GM12801 (cell line): ENCODE measurements at regions not wholly inside any gene's neighbourhood (a gene's known extent, or its start where the extent isn't known, plus 50 kb on each side); places are given as distances from the start of the nearest gene placed in this dataset.

Experiments used
- CTCF ChIP-seq: IDR thresholded peaks from one replicate; pipeline ENCODE4 v1.5.1; 2011; ENCODE audit warnings: control low read depth; ENCODE audit not compliant: insufficient read length; ENCODE audit errors: extremely low read depth

- TF ChIP-seq CTCF = no peak
Observed at GRCh38 chr11:29364006-29364405, 652.8 kb downstream of the KCNA4 start.

GRCh38 chr11:29361369-29361768 lies 655.5 kb downstream of the KCNA4 start:
- no peak for TF ChIP-seq CTCF

GRCh38 chr11:29353833-29354232 lies 663.0 kb downstream of the KCNA4 start:
- no peak for TF ChIP-seq CTCF

GRCh38 chr11:29352273-29352795 lies 664.5 kb downstream of the KCNA4 start:
- no peak for TF ChIP-seq CTCF

- TF ChIP-seq CTCF = no peak
Observed at GRCh38 chr11:29351301-29351873, 665.4 kb downstream of the KCNA4 start.

GRCh38 chr11:29343465-29344333 lies 673.1 kb downstream of the KCNA4 start:
- TF ChIP-seq CTCF = peak; percentile 84

GRCh38 chr11:29336727-29337575 lies 679.9 kb downstream of the KCNA4 start:
- no peak for TF ChIP-seq CTCF
